HG03135 (cell line): ENCODE measurements at regions not wholly inside any gene's neighbourhood (a gene's known extent, or its start where the extent isn't known, plus 50 kb on each side); places are given as distances from the start of the nearest gene placed in this dataset.

Experiments used
- ATAC-seq: cut with Tn5 transposase; IDR thresholded peaks from one replicate; pipeline ENCODE4 v1.9.1; 2021; ENCODE audit warnings: mild to moderate bottlenecking, moderate library complexity; ENCODE audit not compliant: unreplicated experiment

DNA sequence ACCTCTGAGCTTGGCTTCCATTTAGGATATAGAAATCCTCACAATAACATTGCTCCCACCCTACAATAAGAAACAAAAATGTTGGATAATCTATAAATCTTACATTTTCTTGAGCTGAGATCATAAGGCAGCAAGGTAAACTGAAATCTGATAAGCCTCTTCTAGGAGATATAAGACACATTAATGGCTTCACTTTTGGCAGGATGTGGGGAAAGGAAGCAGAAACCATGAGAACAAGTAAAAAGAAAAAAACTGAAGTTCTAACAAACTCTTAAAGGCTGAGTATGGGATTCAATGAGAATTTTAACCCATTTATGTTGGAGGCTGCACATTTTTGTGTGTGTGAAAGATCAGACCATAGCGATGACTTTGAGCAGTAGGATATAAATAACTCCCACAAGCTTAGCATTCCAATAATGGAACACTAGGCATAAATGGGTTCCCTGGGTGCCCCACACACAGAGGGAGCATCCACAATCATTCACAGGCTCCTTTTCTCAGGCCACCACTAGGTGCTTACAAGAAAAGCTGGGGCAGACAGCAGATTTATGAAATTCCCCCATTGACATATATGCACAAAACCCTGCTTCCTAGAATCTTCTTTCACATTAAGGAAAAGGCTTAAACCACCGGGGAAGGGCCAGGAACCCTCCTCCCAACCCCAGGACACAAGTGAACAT lies 564.9 kb upstream of the MGMT start:
- no peak for ATAC-seq

DNA sequence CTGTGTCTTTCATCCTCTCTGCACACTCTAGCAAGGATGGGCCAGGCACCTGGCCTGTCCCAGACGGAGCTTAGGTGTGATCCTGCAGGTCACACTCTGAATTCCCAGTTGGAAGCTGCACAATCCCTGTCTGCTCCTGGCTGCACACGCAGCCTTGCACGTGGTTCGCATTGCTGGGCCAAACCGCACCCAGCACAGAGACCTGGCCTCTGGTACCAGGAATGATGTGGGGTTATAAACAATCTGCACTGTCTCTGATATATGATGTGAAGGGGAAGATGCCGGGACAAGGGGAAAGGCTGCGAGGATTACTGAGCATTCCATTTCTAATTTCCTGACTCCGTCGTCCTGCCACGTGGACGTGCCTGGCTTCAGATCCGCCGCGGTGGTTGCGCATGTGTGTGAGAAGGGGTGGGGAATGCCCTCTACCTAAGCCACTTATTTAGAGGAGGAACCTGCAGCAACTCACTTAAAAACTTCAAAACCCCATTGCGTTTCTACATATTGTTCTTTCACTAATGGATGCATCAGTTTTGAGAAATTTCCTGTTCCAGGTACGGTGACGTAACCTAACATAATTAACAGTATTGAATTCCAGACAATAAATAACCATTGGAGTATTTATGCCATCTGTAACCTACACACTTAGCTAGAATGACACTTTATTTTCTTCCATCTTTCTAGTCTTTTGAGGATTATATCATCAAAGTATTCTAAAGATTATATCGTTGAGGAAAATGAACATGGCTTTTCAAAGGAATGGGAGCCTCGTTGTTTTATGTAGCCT lies 559.7 kb upstream of the MGMT start:
- ATAC-seq: no peak

DNA sequence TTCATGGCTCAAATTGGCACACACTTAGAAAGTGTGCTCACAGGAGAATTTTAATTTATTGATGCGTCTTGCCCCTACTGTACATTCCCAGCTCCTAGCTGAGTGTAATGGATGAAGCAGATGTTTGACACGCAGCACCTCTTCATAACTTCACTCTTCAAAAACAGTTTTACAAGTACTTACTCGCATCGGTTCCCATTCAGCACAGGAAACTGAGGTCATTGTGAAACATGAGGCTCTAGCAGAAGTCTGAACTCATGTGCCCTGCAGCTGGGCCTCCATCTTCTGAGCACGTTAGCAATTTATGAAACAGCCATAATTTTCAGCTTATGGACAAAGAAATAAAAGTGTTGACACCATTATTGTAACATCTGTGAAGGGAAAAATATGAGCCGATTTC lies 558.9 kb upstream of the MGMT start:
- no peak for ATAC-seq

DNA sequence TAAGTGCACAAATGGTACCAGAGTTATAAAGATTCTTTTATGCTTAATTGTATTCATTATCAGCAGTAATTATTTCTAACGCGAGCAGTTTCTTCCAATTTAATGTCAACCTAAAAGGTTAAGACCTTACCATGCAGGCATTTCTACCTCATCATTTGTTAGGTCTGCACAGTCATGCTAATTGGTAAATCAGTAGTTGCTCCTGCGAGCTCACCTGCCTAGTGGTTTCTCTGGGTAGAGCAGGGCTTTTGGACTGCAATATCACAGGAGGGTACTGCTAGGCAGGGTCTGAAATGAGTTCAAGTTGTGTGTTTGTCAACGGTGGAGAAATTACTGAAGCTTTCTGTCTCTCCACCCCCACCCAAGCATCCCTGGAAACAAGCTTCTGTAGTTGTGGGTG lies 558.5 kb upstream of the MGMT start:
- ATAC-seq: no peak

DNA sequence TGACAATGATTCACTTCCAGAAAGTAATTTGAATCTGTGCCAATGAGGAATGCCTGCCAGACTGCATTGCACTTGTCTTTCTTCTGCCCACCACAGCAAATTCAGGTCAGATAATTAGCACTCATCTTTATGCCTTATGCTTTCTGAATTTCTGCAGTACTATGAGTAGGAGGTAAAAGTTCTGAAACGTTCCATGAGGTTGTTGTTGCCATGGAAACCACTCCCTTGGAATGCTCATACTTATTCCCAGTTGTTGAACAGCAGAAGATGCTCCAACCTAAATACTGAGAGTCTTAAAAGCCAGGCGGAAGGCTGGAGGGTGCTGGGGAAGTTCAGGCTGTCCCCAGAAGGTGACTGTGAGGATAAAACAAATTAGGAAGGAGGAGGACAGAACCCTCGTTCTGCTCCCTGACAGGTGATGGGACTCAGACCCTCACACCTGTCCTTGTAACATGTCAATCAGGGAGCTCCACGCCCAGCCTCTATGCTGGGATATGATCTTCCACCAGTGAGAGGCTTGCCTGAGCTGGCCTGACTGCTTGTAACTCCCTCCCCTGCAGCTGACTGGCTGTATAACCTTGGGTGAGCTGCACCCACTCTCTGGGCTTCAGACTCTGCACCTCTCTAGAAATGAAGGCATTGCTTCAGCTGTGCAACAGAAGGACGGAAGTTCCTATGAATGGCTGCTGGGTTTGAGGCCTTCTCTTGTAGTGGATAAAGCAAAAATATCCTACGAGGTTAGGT lies 554.3 kb upstream of the MGMT start:
- ATAC-seq: no peak

DNA sequence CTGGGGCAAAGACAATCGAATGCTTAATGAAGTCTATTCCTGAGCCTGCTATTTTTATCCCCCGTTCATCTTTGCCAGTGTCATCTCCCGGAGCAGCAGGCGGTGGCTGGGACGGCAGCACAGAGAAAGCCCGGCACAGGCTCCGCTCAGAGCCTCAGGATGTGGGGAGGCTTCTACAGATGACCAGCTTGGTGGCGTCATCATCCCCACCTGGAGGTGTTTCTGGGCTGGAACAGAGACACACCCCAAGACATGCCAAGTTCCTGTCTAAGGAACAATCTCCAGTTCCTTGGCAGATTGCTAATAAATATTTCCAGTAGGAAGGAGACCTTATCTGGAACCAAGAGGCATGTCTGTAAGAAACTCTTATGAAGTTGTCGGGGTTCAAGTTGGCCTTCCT lies 552.4 kb upstream of the MGMT start:
- ATAC-seq: no peak

DNA sequence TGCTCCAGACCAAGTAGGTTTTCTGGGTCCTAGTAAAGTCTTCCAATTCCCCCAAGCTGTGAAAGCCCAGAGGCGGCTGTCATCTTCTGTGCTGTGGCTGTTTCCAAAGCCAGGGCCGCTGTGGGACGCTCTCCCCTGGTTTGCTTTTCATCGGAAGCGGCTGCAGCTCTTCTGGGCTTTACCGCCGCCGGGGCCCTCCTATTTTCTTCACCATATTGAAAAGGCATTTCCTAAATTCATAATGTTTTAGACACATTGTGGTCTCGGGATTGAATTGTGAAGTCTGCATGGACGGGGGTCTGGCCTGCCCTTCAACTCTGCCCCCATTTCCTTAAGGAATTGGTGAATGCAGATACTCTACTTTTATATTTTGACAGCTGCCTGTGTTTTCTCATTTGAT lies 551.4 kb upstream of the MGMT start:
- no peak for ATAC-seq

DNA sequence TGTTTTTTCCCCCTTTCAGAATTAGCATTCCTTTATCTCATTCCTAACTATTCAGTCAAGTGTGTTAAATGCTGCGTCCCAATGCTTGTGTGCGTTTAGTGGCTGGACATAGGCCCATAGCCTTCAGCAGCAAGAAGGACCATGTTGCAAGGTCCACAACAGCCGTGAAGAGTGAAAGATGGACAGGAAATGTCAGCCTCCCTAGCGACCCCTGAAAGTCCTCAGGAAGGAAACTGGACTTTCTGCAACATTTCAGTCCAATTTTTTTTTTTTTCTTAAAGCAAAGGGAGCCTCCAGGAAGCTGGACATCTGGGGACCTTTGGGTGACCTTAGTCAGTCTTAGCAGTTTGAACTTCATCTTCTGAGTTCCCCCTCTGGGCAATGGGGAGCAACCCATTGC lies 550.7 kb upstream of the MGMT start:
- ATAC-seq: no peak

DNA sequence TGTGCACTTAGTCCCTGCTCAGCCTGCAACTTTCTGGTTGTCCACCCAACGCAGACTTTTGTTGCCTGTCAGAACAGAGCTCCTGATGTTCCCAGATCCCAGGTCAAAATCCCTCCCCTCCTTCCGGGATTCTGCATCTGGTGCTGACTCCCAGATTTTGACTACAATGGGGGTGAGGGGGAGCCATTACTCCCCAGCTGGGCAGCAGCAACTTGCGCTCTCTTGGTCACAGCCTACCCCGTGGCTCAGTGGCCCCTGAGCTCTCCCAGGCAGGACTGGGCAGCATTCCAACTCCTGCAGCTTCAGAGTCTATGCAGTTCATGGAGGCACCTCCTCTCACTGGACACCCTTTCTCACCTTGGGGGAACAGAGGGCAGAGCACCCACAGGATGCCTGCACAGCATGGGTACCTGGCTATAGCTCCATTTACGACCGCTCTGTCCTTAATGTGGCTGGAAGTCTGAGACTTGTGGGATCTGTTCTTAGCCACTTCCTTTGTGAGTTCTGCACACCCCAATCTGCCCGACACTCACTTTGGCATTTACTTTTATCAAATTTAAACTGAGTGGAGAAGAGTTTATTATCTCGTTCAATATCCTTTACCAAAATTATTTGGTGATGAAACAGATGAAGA lies 545.5 kb upstream of the MGMT start:
- no peak for ATAC-seq

DNA sequence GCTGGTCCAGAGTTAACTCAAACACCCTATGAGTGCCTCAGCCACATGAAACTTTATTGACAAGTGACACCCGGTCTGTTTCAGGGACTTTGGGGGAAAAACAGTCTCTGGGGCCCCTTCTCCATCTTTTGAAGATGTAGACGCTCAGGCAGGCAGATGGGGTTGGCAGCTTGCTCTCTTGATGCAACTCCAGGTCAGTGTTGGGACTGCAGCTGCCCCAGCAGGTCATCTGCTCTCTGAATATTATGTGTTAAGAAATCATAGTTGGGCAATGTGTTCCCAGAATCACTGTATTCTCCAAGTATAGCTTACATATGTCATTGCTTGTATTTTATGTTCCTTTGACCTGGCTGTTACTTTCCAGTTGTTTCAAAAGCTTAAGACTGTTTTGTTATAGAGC lies 544.9 kb upstream of the MGMT start:
- ATAC-seq: no peak

DNA sequence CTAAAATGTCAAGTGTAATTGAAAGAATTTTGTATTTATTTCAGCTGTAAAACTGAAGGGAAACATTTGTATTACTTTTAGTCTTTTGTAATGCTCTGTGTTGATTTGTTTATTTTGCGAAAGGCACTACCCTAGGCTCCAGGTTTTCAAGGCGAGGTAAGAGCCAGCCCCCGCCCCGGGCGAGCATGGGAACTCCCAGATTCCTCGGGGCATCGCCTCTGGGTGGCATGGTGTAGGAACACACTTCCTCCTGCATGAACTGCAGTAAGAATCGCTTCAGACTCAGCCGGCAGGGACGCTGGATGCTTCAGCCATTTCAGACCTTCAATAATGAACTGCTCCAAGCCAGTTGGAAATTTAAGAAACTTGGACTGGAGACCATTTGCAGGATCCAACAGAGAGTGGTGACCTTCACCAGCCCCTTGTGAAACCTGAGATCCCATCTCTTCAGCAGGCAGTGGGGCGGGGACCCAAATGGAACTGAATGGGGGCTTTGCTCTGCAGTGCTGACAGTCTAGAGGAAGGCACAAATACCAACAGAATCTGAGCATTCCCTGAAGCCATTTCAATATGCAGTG lies 544.3 kb upstream of the MGMT start:
- ATAC-seq: no peak

DNA sequence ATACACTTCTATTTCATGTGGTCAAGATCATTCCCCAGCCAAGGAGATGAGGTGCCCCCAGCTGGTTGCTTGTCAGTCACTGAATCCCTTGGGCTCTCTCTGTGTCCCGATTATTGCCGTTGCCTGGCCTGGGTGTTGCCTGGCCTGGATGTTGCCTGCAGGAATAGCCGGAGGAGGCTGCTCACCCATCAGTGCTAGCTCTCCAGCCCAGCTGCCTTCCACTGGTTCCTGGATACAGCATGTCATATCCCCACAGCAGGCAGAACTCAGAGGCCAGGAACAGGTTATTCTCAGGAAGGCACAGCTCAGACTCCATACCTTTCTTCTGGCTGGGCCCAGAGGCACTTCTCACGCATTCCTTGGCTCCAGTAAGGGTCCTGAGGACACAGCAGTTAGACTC lies 542.1 kb upstream of the MGMT start:
- no peak for ATAC-seq

DNA sequence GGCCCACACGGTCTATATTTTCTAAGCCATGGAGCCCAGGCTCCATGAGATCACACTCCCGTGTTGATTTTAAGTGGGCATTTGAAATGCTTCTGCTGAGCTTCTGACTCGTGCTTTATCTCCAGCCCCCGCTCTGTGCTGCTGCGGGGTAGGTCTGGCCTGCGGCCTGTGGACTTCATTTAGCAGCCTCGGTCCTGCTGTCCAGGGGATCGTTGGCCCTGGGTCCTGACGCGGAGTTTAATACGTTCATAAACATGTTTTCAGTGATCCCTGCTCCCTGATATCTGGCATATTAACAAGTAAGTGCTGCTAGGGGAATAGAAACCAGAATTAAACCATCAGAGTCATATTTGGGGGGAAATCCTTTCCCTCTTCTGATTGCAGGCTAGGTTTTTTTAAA lies 540.3 kb upstream of the MGMT start:
- no peak for ATAC-seq

DNA sequence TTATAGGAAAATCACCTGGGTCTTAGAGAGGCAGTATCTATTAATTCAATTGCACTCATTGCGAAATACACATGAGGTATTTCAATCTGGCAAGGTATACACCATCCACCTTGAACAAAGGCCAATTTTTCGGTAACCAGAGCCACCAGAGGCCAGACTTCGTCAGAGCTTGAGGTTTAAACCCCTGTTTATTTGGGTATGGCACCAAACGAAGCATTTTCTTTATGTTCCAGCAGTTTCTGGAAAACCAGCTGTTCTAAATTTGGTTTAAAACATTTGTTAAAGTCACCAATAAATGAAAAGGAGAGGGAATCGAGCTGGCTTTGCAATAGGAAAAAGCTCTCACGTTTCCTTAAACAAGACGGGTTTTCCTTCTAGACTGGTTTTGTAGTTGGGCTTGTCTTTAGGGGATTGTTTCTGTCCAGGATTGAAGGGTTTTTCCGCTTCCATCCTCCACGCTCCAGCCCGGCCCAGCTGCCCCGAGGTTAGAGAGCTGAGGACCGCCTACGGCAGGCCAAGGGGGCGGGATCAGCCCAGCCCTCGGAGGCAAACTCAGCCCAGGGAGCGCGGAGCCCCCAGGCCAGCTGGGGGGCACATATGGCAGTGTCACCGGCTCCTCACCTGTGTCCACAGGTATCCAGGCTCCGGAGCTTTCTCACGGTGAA lies 539.4 kb upstream of the MGMT start:
- ATAC-seq: no peak

DNA sequence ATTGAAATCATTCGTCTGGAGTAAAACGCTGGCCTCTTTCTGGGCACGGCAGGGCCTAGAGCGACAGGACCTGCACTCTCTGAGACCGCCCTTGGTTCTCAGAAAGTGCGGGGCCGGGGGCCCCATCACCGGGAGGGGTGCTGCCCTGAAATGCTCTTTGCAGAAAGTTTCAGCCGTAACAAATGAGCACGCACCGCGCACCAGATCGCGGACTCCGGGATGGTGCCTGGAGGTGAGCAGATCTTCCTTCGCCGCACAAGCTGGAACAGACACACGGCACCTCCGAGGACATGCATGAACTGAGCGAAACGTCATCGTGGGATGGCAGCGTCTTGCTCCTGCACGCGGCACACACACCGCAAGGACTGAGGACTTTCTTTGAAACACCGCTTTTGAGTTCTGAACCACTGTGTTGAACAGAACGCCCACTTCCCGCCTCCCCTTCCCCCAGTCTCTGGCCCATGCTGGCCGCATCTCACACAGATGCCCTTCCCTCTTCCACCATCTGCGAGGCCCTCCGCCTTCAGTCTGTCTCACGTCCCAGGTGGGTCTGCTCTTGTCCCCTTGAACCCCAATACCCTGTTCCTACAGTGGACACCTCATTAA lies 538.7 kb upstream of the MGMT start:
- no peak for ATAC-seq

DNA sequence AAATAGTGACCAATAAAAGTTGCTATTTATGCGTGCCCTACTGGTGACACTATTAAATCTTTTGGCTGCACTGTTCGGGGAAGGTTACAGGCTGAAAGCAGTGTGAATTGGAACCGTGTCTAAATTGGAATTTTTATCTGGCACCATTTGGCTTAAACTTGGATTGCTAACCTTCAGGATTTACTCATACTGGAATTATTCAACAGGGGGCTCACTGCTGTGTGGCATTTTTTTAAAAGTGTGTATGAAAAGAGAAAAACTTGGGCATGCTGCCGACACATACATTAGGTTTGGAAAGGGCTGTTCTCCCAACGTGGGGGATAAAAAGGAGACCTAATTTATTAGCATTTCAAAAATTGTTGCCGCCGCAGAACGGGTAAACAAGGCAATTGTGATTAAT lies 537.9 kb upstream of the MGMT start:
- ATAC-seq: no peak

DNA sequence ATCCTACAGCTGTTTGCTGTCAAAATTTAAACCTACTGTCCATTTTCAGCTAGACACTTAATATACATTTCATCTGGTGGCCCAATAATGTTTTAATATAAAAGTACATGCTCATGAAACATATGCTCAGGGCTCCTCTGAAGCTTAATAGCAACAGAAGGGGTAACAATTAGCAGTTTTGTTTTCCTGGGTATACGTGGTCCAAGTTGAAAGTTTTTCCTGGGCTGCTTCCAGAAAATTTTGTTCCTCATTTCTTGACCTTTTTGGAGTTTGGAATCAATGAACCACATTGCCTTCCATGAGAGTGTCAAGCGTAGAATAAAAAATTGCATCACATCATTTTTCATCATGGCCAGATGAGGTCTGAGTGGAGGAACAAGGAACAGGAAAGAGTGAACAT lies 537.3 kb upstream of the MGMT start:
- no peak for ATAC-seq

DNA sequence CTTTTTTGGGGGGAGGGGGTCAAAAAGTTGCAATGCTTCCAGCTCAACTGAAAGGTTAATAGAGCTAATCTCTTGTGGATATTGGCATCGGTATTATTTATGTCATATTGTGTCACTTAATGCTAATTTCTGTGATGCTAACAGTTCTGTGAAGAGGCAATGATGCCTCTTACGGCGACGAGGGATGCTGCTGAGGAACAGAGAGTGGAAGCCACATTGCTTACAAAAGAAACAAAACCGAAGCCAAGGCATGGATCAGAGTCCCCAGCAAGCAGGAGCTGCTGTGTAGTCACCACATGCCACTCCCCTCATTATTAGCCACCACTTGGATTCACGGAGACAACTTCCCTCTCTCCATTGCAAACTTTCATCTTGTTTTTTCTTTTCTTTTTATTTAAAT lies 536.5 kb upstream of the MGMT start:
- no peak for ATAC-seq

DNA sequence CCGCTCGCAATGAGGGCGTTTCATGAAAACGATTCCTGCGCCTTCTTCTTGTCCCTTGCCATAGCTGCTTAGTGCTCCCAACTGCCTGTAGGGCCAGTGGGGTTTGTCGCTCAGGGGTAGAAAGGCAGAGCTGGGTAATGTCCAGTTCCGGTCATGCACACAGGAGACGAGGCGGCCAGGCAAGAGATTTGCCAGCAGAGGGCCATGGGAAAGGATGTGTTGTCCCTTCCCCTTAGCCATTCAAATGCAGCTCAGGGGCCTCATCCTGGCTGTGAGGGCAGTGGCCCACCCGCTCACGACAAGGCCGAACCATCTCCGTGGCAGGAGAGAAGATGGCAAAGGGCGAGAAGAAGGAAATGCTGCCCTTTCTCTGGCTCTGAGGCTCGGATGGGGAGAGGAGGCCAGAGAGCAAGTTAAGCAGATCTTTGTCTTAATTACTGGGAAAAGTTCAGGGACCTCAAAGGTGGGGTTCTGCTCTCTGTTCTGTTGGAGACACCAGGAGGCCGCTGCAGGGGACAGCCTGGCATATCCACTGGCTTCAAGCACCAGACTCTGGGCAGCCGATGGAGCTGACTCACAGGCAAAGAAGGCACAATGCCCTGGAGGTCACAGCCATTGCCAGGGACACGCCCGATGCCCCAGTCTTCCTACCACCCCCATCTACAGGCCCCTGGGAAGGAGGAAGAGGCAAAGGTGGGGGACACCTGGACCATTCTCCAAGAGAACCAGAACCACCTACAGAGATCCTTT lies 534.8 kb upstream of the MGMT start:
- ATAC-seq: no peak

DNA sequence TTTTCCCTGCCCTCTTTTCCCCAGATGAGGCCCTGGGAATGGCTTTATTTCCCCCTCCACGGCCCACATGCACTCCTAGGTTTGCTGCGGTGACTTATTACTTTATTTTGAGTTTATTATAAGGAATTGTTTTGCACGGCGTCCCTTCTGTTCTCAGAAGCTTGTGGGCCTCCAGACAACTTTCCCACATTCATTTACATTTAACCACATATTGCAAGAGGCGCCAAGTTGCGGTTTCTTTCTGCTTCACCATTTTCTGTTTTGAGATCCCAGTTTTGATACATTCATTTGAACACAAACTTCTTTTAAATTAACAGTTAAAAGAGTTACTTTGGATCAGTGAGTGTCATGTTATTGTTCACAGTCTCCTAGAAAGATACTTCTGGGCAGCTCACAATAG lies 532.5 kb upstream of the MGMT start:
- ATAC-seq: no peak
